CD4-positive, alpha-beta T cell treated with Interleukin-4 for 4 hours (primary cell): ENCODE measurements at regions not wholly inside any gene's neighbourhood (a gene's known extent, or its start where the extent isn't known, plus 50 kb on each side); places are given as distances from the start of the nearest gene placed in this dataset.

Source experiments
- DNase-seq: peaks from one replicate; pipeline ENCODE4 v3.0.0-alpha.2; 2020

GRCh38 chr11:88404932-88405710 lies 67.6 kb upstream of the CTSC start:
- DNase-seq, result no peak

- no peak for DNase-seq
Observed at GRCh38 chr11:88404391-88404790, 66.9 kb upstream of the CTSC start.

GRCh38 chr11:88402784-88403183 lies 65.2 kb upstream of the CTSC start:
- DNase-seq, result no peak

- no peak for DNase-seq
Observed at GRCh38 chr11:88402192-88402715, 64.7 kb upstream of the CTSC start.

- no peak for DNase-seq
Observed at GRCh38 chr11:88398791-88399570, 61.4 kb upstream of the CTSC start.

GRCh38 chr11:88398372-88398771 lies 60.8 kb upstream of the CTSC start:
- no peak for DNase-seq

GRCh38 chr11:88390254-88390653 lies 52.7 kb upstream of the CTSC start:
- DNase-seq, result no peak

GRCh38 chr11:88387957-88388356 lies 50.4 kb upstream of the CTSC start:
- DNase-seq, result no peak
